Gastrocnemius medialis (tissue), 4 donors: ENCODE measurements at regions not wholly inside any gene's neighbourhood (a gene's known extent, or its start where the extent isn't known, plus 50 kb on each side); places are given as distances from the start of the nearest gene placed in this dataset.

ENCODE experiments used
- ATAC-seq, 2 donors: fragments of 150-250 bp; one replicate each; pipeline ENCODE4 v1.9.1; 2016
- DNase-seq, 2 donors: peaks; one replicate each; pipeline ENCODE4 v3.0.0-alpha.2; 2019
- H3K27ac ChIP-seq, 4 donors: fragments of 200-600 bp; sonication (generic); 1 replicate in 1 of 4; 2 replicates in 3 of 4; pipeline ENCODE4 v1.5.1; 2016 to 2018; ENCODE audit warnings: mild to moderate bottlenecking in 2 of 4, moderate library complexity in 1 of 4
- H3K27me3 ChIP-seq, 3 donors: fragments of 200-600 bp; sonication (generic) in 2 of 3; 1 replicate in 1 of 3; 2 replicates in 2 of 3; pipeline versions ENCODE4 v1.5.1 to v1.6.0; 2016 to 2019; ENCODE audit warnings: mild to moderate bottlenecking in 1 of 3, moderate library complexity in 1 of 3
- H3K36me3 ChIP-seq, 2 donors: fragments of 200-600 bp; sonication (generic) in 1 of 2; one replicate each; pipeline ENCODE4 v1.5.1; 2017 to 2018
- H3K4me1 ChIP-seq, 2 donors: fragments of 200-600 bp; sonication (generic) in 1 of 2; one replicate each; pipeline ENCODE4 v1.5.1; 2016 to 2017; ENCODE audit warnings: mild to moderate bottlenecking in 2 of 2
- H3K4me3 ChIP-seq, 4 donors: fragments of 200-600 bp; sonication (generic) in 3 of 4; 1 replicate in 1 of 4; 2 replicates in 3 of 4; pipeline ENCODE4 v1.5.1; 2016 to 2019; ENCODE audit warnings: mild to moderate bottlenecking in 2 of 4
- H3K9me3 ChIP-seq, 3 donors: fragments of 200-600 bp; sonication (generic) in 2 of 3; 1 replicate in 1 of 3; 2 replicates in 2 of 3; pipeline ENCODE4 v1.5.1; 2016 to 2019
- CTCF ChIP-seq, 5 experiments: fragments of 450-650 bp in 3 of 5; fragments of 200-600 bp in 2 of 5; sonication (generic) in 2 of 5; IDR thresholded peaks in 4 of 5; conservative IDR thresholded peaks in 1 of 5; 1 replicate in 4 of 5; 2 replicates in 1 of 5; pipeline ENCODE4 v1.5.1; 2016 to 2019; ENCODE audit warnings: antibody characterized with exemption in 5 of 5, mild to moderate bottlenecking in 3 of 5, moderate library complexity in 3 of 5
- POLR2A ChIP-seq, 2 donors: fragments of 450-650 bp; IDR thresholded peaks; one replicate each; pipeline ENCODE4 v1.6.1; 2017; ENCODE audit warnings: antibody characterized with exemption in 2 of 2, mild to moderate bottlenecking in 2 of 2, moderate library complexity in 2 of 2
- in situ Hi-C, 4 donors: fragments of 200-750 bp; cut with MboI; loops; one replicate each; pipeline versions ENCODE4 v1.15.0 to v1.8.0; 2017; ENCODE audit warnings: low sequenced_read_pairs in 4 of 4
- intact Hi-C: fragments of 100-400 bp; cut with DNase I; formaldehyde crosslinking; loops from one replicate; pipeline ENCODE4 v1.15.1; 2023; ENCODE audit warnings: low total_unique reads

- intact Hi-C loops: no loop called here
- no peak for ATAC-seq
Observed at GRCh38 chr21:41670056-41670805, 96.6 kb downstream of the RIPK4 start.

GRCh38 chr21:41669533-41669830 lies 97.4 kb downstream of the RIPK4 start:
- Histone ChIP-seq H3K36me3 (no peaks in the 10 kb centered on the region), H3K27me3 (peaks cover 0 to 1% (median 0%) of the 10 kb centered on the region in 3 donors), H3K27ac (no peak overlapping the region), H3K4me3 (no peak overlapping the region), H3K9me3 (no peaks in the 10 kb centered on the region), H3K4me1 (no peaks in the 10 kb centered on the region)
- ATAC-seq: no peak
- in situ Hi-C loops: loop anchor here in 1 of 4 donors (25.0 kb wide), 1 partner anchor 93 kb away; the partner anchor contains the start of gene RIPK4
- intact Hi-C loops: no loop called here
- no peak for TF ChIP-seq POLR2A (IDR thresholded peaks at IDR 0.05)
- TF ChIP-seq CTCF (IDR thresholded peaks at IDR 0.05 in 4 of 5, conservative IDR thresholded peaks at IDR 0.05 in 1 of 5): no peak
- DNase-seq: no peak

More at GRCh38 chr21:41670056-41670805, 96.6 kb downstream of the RIPK4 start:
- in situ Hi-C loops: loop anchor here in 1 of 4 donors (25.0 kb wide), 1 partner anchor 92 kb away; the partner anchor contains the start of gene RIPK4
- Histone ChIP-seq H3K36me3 (no peaks in the 10 kb centered on the region), H3K4me1 (no peaks in the 10 kb centered on the region), H3K9me3 (no peaks in the 10 kb centered on the region), H3K27me3 (no peaks in the 10 kb centered on the region), H3K4me3 (no peak overlapping the region), H3K27ac (no peak overlapping the region)
- no peak for DNase-seq
- TF ChIP-seq CTCF (IDR thresholded peaks at IDR 0.05 in 4 of 5, conservative IDR thresholded peaks at IDR 0.05 in 1 of 5) (no peak), POLR2A (IDR thresholded peaks at IDR 0.05) (no peak)

- no peak overlapping the region for H3K27ac ChIP-seq
- no peak overlapping the region for H3K4me3 ChIP-seq
- H3K36me3 ChIP-seq: no peaks in the 10 kb centered on the region
- H3K27me3 ChIP-seq: peaks cover 0 to 5% (median 0%) of the 10 kb centered on the region in 3 donors
- no peaks in the 10 kb centered on the region for H3K9me3 ChIP-seq
- TF ChIP-seq CTCF (IDR thresholded peaks at IDR 0.05 in 4 of 5, conservative IDR thresholded peaks at IDR 0.05 in 1 of 5) (no peak), POLR2A (IDR thresholded peaks at IDR 0.05) (no peak)
- no peaks in the 10 kb centered on the region for H3K4me1 ChIP-seq
- no peak for ATAC-seq
- in situ Hi-C loops (loop anchor here in 1 of 4 donors (25.0 kb wide), 1 partner anchor 93 kb away; the partner anchor contains the start of gene RIPK4), intact Hi-C loops (no loop called here)
- DNase-seq: no peak
Observed at GRCh38 chr21:41668686-41669532, 97.9 kb downstream of the RIPK4 start.

- Histone ChIP-seq H3K4me1 (no peaks in the 10 kb centered on the region), H3K36me3 (no peaks in the 10 kb centered on the region), H3K4me3 (no peak overlapping the region), H3K27ac (no peak overlapping the region), H3K27me3 (peaks cover 0 to 8% (median 0%) of the 10 kb centered on the region in 3 donors), H3K9me3 (no peaks in the 10 kb centered on the region)
- no peak for ATAC-seq
- TF ChIP-seq POLR2A (IDR thresholded peaks at IDR 0.05): no peak
- no peak for TF ChIP-seq CTCF (IDR thresholded peaks at IDR 0.05 in 4 of 5, conservative IDR thresholded peaks at IDR 0.05 in 1 of 5)
- DNase-seq: no peak
- in situ Hi-C loops (loop anchor here in 1 of 4 donors (25.0 kb wide), 1 partner anchor 94 kb away; the partner anchor contains the start of gene RIPK4), intact Hi-C loops (no loop called here)
Observed at GRCh38 chr21:41668051-41668541, 98.8 kb downstream of the RIPK4 start.
